NCI-H226 (cell line): ENCODE measurements at regions not wholly inside any gene's neighbourhood (a gene's known extent, or its start where the extent isn't known, plus 50 kb on each side); places are given as distances from the start of the nearest gene placed in this dataset.

Experiments used
- DNase-seq: peaks from one replicate; pipeline ENCODE4 v3.0.0-alpha.2; 2015

DNA sequence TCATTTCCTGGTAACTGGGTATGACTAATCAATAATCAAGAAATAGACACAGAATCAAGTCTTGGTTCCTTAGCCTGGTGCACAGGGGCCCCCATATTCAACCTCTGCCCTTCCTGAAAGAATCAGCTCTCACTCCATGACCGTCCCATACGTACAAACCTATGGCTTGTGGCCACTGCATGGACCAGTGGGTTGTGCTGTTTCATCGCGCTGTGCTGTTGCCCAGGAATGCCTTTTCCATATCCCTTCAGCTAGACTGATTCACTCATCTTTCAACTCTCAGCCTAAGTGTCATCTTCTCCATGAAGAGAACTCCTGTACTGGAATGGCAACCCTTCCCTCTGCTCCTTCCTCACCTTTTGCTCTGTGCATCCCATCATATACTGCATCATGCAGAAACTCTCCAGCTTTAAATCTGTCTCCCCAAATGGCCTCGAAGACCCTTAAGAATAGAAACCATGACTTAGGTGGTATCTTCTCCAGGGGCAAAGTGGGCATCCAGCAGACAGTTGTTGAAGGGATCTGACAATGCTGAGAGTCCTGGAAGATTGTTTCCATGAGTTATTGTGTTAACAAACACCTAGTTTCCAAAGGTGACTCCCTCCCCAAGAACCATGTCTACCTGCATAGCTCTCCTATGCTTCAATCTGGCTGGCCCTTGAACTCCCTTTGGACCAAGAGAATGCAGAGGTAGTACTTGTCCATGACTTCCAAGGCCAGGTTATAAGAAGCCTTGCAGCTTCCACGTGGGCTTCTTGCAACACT is 180.8 kb downstream of the ACTL7B start:
- DNase-seq: no peak

DNA sequence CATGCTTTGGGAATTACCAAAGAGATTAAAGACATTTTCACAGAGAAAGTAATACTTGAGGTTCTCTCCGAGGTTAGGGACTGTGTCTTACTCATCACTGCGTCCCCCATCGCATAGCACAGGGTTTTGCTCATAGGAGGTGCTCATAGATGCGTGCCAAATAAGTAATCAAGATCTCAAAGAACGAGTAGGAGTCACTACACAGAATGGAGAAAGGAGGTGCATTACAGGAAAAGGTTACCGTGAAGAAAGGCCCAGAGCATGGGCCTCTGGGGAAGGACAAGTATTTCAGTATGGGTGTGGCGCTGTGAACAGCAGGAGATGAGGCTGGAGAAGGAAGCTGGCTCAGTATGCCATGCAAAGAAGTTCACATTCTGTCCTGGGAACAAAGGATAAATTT is 182.4 kb downstream of the ACTL7B start:
- peak; percentile 78 for DNase-seq

DNA sequence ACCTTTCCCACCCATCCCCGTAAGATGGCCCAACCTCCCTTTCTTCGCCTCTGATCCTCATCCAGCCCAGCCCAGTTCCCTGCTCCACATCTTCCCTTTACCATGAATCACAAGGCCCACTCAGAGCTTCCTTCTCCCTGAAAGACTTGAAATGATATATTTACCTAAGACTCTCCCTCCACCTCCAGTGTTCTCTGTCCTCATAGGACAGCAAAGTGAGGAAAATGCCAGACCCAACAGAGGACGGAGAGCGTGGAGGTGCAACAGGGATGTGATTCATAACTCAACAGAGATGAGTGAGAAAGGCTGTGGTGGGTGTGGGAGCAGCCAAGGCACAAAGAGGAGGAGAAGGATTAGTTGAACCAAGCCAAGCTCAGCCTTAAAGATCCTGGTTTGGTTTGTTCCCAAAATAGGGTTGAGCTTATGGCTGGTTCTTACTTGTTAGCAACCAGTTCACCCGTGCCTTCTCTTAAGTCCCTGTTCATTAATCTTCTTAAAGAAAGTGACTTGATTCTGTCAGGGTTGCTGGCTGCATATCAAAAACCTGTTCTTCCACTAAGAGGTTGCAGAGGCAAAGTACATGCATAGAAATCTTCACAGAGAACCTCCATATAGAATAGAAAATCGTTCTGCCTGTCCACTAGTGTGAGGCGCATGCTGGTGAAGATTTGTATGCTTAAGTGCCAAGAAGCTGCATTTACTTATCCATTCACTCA is 183.2 kb downstream of the ACTL7B start:
- peak; percentile 47 for DNase-seq

DNA sequence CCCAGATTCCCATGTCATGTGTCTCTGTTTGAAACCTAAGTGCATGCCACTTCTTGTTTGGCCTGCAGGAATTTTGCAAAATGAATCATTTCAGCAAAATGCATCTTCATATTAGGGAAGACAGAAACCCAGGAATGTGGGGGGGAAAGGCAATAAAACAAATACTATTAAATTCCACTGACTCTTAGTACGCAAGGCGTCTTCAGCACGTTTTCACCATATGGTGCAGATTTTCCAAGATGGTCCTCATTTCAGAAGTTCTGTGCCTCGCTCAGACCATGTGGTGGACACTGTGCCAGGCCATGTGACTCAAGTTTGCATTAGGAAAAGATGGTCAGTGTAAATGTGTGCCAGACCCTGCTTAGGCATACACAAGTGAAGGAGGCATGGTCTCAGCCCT is 184.0 kb downstream of the ACTL7B start:
- DNase-seq: peak; percentile 34

DNA sequence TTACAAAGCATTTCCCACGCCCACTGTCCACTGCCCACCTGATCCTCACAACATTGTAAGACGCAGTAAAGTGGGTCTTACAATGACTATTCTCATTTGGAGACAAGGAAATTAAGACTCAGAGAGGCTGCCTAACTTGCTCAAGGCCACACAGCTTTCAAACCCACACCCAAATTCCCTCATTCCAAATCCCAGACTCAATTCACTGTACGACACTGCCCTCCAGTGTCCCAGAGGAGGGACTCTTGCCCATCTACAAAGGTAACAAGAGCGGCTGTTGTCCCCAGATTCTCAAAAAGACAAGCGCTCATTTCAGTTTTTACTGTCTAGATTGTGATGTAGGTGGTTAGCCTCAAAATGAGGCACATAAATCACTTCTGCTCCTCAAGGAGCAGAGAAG is 184.6 kb downstream of the ACTL7B start:
- no peak for DNase-seq

DNA sequence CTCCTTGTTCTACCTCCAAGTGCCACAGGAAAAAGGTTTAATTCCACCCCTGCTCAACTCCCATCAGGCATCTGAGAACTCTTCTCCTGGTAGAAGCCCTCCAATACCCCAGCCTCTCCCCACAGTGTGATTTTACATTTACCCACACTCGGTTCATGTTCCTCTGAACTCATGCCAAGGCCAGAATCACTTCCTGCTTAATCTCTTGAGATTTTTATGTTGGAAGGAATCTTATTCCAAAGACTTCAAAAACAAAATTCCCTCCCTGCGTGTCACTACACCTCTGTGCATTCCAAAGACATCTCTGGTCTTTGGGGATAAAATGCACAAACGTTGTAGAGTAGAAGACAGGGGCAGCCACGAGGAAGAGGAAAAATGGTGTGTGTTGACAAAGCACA is 186.8 kb downstream of the ACTL7B start:
- DNase-seq: peak; percentile 34

DNA sequence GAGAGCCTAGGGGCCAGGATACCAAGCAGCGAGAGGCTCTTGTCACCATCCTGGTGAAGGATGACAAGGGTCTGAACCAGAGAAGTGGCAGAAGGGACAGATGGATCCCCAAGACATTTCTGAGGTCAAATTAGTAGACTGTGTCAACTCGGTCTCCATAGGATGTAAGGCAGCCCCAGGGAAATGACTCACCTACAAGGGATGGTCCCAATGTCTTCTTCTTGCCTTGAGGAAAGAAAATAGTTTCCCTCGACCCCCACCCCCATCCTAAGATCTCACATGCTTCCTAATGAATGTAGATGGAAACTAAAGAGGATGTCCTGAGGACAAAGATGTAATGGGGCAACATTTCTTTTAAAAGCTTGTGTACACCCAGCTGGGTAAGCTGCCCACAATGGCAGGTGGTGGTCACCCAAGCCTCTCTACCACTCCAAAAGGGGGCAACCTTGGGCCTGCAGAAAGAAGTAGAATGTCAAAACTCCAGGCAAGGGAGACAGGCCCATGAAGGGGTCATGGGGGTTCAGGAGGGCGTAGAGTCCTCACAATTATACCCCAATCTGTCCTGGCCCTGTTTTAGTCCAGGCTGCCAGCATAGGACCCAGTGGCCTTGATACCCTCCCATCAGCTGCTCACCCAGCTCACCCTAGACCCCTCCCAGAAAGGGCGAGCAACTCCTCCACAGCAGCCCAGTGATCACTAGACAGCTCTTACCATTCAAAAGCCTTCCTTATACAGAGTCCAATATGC is 187.4 kb downstream of the ACTL7B start:
- no peak for DNase-seq

DNA sequence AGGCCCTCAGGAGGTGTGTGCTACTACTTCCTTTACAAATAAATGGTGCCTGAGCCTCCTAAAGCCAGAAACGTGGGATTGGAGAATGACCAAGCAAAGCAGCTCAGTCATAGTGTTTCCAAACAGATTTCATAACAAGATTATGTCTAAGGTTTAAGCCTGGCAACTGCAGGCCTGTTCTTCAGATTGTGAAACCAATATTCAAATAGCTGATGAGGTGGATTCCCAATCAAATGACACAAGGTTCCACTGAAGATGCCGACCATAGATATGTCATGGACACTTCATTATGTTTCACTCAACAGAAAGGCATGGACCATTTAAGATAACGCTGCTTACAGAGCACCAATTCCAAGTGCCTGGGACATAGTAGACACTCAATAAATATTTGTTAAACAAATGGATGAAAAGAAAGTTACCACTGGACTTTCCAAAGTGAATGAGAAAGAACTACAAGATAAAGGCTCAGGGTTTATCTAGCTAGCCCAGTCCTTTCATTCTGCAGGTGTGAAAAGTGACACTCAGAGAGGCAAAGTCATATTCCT is 189.5 kb downstream of the ACTL7B start:
- no peak for DNase-seq

DNA sequence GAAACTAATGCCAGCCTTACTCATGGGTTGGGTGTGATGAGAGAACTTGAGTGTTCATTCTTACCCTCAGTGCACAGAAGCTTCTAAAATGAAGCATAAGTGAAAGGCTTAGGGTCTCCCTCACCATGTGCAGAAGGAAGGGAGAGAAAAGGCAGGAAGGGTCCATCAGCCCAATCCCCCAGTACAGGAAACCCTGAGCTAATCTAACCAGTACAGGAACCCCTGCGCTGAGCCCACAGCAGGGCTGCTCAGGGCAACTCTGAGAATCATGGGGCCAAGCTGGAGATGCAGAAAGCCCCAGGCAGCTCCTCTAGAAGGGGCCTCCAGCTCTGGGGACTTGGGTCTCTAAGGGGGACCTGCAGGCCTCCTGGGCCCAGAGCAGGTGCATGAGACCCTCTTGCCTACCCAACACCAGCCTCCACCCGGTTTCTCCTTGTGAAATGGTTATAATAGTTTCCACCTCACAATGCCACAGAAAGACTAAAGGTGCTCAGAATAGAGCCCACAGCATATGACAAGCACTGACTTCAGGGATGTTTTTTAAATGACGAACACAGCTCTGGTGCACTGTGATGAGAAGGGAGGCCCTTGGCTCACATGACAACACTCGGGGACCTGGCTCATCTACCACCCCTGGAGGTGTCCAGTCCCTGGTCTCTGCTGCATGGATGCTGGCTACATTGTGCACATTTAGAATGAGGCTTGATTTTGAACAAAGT is 190.1 kb downstream of the ACTL7B start:
- DNase-seq: no peak

DNA sequence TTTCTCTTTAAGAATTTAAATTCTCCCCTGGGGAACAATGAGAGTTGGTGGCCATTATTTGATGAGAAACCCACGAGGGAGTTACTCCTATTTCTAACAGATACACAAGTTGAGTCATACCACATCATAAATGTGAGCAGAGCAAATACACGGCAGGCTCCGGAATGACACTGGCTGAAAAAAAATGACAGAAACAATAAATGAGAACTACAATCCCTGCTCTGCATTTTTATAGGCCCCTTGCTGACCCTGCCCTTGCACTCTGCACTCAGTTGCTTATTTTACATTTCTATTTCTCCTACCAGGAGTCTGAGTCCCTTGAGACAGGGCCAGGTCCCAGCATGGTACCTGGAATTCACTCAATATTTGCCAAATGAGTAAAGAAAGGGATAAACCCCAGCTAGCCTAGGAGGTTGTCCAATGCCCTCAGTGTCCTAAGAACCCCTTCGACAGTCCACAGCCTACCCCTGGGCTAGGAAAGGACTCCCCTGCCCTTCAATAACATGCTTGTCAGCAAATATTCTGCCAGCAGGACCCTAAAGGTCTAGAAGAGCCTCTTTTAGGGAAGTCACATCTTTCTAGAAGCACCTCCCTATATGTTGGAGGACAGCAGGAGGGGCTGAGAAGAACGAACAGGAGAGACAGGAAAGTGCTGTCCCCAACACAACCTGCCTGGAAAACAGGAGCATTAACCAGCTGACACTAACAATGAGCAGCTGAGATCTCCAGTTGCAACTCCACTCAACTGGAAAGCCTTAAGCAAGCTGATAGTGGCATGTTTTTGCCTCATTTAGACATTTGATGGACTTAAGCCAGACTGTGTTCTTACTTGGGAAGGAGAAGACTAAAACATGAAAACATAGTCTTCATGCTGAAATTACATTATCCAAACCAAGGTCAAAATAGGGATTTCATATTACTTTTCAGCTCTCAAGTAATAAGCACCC is 191.2 kb downstream of the ACTL7B start:
- no peak for DNase-seq

DNA sequence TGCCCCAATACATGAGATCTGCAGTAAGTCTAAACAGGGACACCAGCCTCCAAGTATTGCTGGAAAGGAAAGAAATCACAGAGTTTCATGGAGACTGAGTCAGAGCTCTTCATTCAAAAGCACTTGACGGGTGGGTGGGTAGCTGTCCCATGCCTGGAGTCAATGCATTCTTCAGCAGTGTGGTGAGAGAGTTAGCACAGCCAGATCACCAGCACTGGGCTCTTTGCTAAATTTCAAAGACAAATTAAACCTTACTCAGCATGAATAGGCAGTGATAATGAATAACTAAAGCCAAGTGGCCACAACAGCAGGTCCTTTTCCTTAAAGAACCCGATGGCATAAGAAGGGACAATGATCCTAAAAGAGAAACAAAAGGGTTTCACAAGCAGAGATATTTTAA is 192.4 kb downstream of the ACTL7B start:
- no peak for DNase-seq

DNA sequence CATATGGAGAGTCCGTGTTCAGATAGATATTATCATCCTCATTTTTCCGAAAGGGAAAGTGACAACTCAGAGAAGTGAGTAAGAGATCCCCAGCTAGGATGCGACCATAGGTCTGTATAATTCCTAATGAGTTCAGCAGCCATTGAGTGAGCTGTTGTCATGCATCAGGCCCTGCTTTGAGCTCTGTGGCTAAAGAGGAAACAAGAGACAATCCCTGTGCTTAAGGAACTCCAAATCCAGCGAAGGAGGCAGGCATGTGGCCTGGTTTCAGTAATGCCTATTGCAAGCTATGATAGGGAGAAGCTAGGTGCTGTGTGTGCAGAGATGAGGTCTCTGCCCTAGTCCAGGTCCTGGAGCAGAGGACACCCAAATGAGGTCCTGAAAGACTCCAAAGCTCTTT is 192.8 kb downstream of the ACTL7B start:
- DNase-seq: no peak

DNA sequence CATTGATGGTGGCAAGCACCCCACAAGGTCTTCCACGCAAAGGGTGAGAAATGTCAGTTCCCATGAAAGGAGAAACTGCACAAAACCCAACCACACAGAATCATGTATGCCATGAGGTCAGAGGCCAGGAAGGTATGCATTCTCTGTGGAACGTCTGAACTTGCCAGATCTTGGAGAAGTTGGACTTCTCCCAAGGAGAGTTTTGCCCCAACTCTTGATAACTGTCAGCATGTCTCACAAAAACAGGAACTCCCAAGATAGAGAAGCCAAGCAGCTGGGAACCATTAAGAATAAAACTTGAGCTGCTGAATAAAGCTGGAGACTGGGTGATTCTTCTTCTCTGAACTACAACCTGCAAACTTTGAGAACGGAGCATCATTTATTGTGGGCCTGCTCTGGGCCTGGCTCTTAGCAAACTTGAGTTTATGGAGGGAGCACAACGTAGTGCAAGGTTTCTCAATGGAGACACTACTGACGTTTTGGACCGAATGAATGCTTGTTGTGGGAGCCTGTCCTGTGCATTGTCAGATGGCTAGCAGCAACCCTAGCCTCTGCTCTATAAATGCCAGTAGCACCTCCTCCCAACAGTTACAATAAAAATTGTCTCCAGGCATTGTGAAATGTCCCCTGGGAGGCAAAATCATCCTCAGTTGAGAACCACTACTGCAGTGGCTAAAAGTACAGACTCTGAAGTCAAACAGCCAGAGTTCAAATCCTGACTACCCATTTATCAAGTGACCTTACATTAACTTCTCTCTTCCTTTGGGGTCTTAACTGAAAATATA is 193.5 kb downstream of the ACTL7B start:
- DNase-seq: no peak

DNA sequence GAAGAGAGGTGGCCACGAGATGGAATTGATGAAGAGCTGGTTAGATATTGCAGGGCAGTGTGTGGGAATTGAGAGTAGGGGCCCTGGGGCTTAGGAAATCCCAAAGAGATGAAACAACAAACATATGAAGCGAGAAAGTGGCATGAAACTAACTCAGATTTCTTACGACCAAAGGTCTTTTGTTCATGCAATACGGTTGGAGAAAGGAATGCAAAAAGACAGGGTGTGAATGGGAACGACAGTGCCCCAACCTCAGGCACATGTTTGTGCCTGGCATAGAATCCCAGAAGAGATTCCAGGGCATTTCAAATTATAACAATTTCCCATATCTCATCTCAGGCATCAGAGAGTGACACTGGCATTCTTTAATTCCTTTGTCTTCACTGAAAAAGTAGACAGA is 199.2 kb downstream of the ACTL7B start:
- no peak for DNase-seq

DNA sequence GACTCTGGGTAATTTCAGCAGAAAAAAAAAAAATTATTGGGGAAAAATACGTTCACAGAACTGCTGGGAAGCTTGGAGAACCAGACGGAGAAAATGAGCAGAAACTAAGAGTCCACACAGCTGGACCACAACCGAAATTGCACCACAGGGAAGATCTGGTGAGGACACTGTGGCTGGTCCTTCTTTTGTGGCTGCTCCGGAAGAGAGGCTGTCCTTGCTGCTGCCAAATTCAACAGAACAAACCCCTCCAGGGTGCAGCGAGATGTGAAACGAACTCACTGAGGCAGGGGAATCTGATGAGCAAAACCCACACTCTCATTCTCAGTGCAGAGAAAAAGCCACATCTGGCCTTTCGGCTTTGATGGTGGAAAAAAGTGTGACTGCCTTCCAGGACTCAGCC is 200.0 kb downstream of the ACTL7B start:
- DNase-seq: no peak

DNA sequence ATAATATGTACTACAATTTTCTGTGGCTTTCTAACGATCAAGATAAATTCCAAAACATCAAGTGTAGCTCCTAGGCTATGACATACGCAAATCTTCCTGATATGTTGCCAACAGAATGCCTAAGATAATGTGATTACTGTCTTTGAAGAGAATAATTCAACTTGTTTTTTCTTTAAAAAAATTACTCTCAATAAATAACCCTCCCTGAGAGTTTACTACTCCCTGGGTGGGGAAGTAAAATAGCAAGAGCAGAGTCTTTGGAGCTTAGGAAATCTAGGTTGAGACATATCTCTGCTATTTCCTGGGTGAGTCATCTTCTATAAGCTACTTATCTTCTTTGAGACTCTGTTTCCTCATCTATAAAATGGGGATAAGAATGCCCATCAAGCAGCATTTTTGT is 201.2 kb downstream of the ACTL7B start:
- DNase-seq: peak; percentile 53

DNA sequence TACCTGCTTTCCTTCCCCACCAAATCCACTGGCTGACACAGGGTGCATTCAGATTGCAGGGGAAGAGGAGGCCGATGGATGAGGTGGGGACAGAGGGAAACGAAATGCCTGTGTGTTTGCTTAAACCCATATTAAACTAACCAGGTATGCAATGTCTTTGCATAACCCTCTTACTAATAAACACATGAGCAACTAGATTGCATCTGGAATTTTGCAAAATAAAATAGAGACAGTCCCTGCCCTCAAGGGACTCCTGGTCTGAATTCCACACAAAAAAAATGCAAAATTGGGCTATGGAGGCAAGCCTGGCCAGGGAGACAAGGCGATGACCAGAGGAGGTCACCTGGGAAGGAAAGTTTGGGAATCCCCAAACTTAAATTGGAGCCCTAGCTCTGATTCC is 202.9 kb downstream of the ACTL7B start:
- DNase-seq: no peak

DNA sequence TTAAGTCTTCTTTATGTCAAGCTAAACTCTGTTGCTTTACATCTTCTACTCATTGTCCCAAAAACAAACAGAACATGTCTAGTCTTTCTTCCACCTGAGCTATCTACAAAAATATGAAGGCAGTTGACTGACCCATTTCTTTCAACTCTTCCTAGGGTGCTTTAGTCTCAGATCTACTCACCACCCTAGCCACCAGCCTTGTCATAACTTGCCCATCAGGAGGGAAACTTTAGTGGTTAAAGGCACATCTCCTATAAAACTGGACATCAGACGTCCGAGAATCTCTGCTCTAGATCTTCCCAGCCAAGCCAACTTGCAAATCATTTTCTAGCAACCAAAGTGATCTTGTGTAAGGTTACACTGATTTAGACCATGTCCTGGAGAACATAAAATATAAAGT is 205.0 kb downstream of the ACTL7B start:
- DNase-seq: no peak

DNA sequence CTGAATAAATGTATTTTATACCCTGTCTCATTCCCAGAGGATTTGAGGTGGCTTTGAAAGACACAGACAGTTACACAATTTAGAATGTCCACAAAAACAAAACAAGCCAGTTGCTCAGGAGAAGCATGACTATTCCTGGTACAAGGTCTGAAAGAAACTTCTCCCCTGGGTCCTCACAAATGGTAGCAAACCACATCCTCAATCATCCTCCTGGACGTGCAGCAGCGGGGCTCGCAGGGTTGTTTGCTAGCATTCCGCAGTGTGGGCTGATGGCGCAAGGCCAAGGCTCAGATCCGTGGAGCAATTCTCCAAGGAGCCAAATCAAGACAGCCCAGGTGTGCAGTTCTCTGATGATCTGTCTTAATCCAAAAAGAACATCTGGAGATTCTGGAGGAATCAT is 210.3 kb downstream of the ACTL7B start:
- no peak for DNase-seq

DNA sequence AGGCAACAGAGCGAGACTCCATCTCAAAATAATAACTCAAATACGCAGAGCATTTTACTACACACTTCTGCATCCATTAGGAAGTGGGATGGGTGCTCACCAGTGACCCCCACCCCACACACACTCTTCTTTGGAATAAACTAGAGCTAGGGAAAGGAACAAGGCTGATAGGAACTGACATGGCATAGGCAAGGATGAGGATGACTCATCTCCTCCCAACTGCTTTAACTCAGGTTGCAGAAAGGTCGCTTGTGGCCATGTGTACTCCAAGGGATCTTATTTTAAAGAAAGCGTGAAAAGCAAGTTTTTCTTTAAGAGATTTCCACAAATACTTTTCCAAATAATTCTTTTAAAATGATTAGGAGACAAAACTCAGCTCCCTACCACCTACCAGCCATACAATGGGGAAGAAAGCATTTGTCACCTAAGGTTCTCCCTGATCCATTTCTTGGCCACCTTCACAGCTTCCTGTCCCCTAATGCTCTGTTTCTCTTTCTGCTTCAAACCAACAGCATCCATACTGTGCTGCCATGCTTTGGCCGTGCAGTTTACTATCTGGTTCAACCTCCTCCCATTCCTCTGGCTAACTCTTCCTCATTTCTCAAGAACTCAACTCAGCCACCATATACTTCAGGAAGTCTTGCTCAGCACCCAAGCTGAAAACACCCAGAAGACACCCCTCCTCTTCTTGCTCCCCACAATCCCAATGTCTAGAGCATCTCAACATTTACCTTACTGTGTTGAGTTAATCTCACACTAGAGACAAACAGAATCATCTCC is 211.9 kb downstream of the ACTL7B start:
- peak; percentile 41 for DNase-seq
